Pancreas (tissue), 10 donors: ENCODE measurements at regions not wholly inside any gene's neighbourhood (a gene's known extent, or its start where the extent isn't known, plus 50 kb on each side); places are given as distances from the start of the nearest gene placed in this dataset.

Source experiments
- ATAC-seq, 4 donors: fragments of 200-7000 bp; cut with Tn5 transposase; one replicate each; pipeline versions ENCODE4 v1.8.0 to v1.9.1; 2020; ENCODE audit warnings: mild to moderate bottlenecking in 4 of 4, moderate library complexity in 4 of 4
- DNase-seq, 6 donors: peaks; one replicate each; pipeline ENCODE4 v3.0.0-alpha.2; 2020
- FAIRE-seq: peaks from 2 replicates; lab custom pipeline; 2012; peaks lifted over from hg19 to GRCh38; lab: Jason Lieb, UNC
- H3K27ac ChIP-seq, 4 donors: fragments of 200-600 bp; sonication (generic); 1 replicate in 3 of 4; 2 replicates in 1 of 4; pipeline versions ENCODE4 v1.5.0 to v1.8.0; 2020
- H3K27me3 ChIP-seq, 4 donors: fragments of 200-600 bp; one replicate each; pipeline ENCODE4 v1.8.0; 2021
- H3K36me3 ChIP-seq, 3 donors: fragments of 200-600 bp; sonication (generic) in 1 of 3; one replicate each; pipeline versions ENCODE4 v1.5.0 to v1.8.0; 2020 to 2021
- H3K4me1 ChIP-seq, 3 donors: fragments of 200-600 bp; one replicate each; pipeline ENCODE4 v1.8.0; 2021
- H3K4me3 ChIP-seq, 4 donors: fragments of 200-600 bp; sonication (generic) in 2 of 4; one replicate each; pipeline versions ENCODE4 v1.5.0 to v1.8.0; 2020 to 2021
- H3K9me3 ChIP-seq, 4 donors: fragments of 200-600 bp; one replicate each; pipeline ENCODE4 v1.8.0; 2021
- CTCF ChIP-seq, 4 donors: fragments of 200-600 bp; sonication (generic) in 3 of 4; IDR thresholded peaks; one replicate each; pipeline versions ENCODE4 v1.5.0 to v1.8.0; 2021; ENCODE audit warnings: antibody characterized with exemption in 4 of 4
- WGBS, 2 donors: extraction: QIAGEN DNeasy Blood & Tissue Kit; methylation state at CpG; one replicate each; pipeline ENCODE4 v1.1.7; 2013; 5-methylcytosine and 5-hydroxymethylcytosine counted together
- intact Hi-C, 3 donors: fragments of 100-400 bp; cut with DNase I; formaldehyde crosslinking; loops; one replicate each; pipeline versions ENCODE4 v1.11.1 to v1.14.2; 2022
- donor health status: healthy with polysubstance abuse.
- donor health status: DM: no; HTN: no; CAD: no; lungs with moderate emphysema.
- donor health status: DM: no; HTN: no; CAD: no.
- donor health status: control.
- donor health status: control.
- donor health status: Bipolar disorder and iron deficiency.
- donor health status: DM: yes; HTN: yes; CAD: no.
- donor health status: DM: no; HTN: no; CAD: no.
- donor health status: DM: no; HTN: no; CAD: no.
- donor health status: DM: yes; HTN: yes; CAD: no.

GRCh38 chr11:69393865-69394233 lies 87.6 kb upstream of the LINC01488 start:
- 65 to 74% methylated on average over 8 of the region's 8 CpGs for WGBS, 2 donors
- intact Hi-C loops = no loop called here
- Histone ChIP-seq H3K4me3 (no peak overlapping the region), H3K27ac (no peak overlapping the region), H3K4me1 (no peaks in the 10 kb centered on the region), H3K27me3 (no peaks in the 10 kb centered on the region), H3K36me3 (no peaks in the 10 kb centered on the region), H3K9me3 (no peaks in the 10 kb centered on the region)
- ATAC-seq (no peak), FAIRE-seq (no peak), DNase-seq (peak in 1 of 6 donors; percentile 51)
- TF ChIP-seq CTCF (IDR thresholded peaks at IDR 0.05) = no peak

- no peak for FAIRE-seq
- Histone ChIP-seq H3K27me3 (no peaks in the 10 kb centered on the region), H3K9me3 (no peaks in the 10 kb centered on the region), H3K4me1 (no peaks in the 10 kb centered on the region), H3K36me3 (no peaks in the 10 kb centered on the region), H3K4me3 (no peak overlapping the region), H3K27ac (no peak overlapping the region)
- intact Hi-C loops = no loop called here
- peak in 1 of 4 donors; percentile 24 for ATAC-seq
- no peak for TF ChIP-seq CTCF (IDR thresholded peaks at IDR 0.05)
- 81 to 84% methylated on average over 20 of the region's 20 CpGs for WGBS, 2 donors
- peak in 2 of 6 donors; percentile 40 to 49 for DNase-seq
Observed at GRCh38 chr11:69394234-69394868, 87.1 kb upstream of the LINC01488 start.

- no peaks in the 10 kb centered on the region for H3K27me3 ChIP-seq
- DNase-seq (no peak), FAIRE-seq (no peak), ATAC-seq (peak in 1 of 4 donors; percentile 24)
- no peaks in the 10 kb centered on the region for H3K9me3 ChIP-seq
- H3K4me1 ChIP-seq = no peaks in the 10 kb centered on the region
- no peaks in the 10 kb centered on the region for H3K36me3 ChIP-seq
- H3K27ac ChIP-seq = no peak overlapping the region
- intact Hi-C loops = no loop called here
- H3K4me3 ChIP-seq = no peak overlapping the region
- TF ChIP-seq CTCF (IDR thresholded peaks at IDR 0.05) = no peak
- WGBS, 2 donors = 71 to 88% methylated on average over 7 of the region's 7 CpGs
Observed at GRCh38 chr11:69394869-69395246, 86.6 kb upstream of the LINC01488 start.

GRCh38 chr11:69395287-69395686 lies 86.2 kb upstream of the LINC01488 start:
- Histone ChIP-seq H3K27me3 (no peaks in the 10 kb centered on the region), H3K9me3 (no peaks in the 10 kb centered on the region), H3K36me3 (no peaks in the 10 kb centered on the region), H3K27ac (no peak overlapping the region), H3K4me3 (no peak overlapping the region), H3K4me1 (no peaks in the 10 kb centered on the region)
- no peak for TF ChIP-seq CTCF (IDR thresholded peaks at IDR 0.05)
- WGBS, 2 donors = 70 to 78% methylated on average over 8 of the region's 8 CpGs
- DNase-seq = peak in 2 of 6 donors; percentile 41 to 43
- intact Hi-C loops = no loop called here
- ATAC-seq = no peak
- no peak for FAIRE-seq
